GM12872 (cell line): ENCODE measurements at regions not wholly inside any gene's neighbourhood (a gene's known extent, or its start where the extent isn't known, plus 50 kb on each side); places are given as distances from the start of the nearest gene placed in this dataset.

ENCODE experiments used
- TF ChIP-seq, protein P1 (sequence below): IDR thresholded peaks from 3 replicates; pipeline ENCODE4 v1.5.1; 2011; ENCODE audit warnings: low read depth, mild to moderate bottlenecking, low read length, moderate library complexity; ENCODE audit not compliant: insufficient read depth

DNA sequence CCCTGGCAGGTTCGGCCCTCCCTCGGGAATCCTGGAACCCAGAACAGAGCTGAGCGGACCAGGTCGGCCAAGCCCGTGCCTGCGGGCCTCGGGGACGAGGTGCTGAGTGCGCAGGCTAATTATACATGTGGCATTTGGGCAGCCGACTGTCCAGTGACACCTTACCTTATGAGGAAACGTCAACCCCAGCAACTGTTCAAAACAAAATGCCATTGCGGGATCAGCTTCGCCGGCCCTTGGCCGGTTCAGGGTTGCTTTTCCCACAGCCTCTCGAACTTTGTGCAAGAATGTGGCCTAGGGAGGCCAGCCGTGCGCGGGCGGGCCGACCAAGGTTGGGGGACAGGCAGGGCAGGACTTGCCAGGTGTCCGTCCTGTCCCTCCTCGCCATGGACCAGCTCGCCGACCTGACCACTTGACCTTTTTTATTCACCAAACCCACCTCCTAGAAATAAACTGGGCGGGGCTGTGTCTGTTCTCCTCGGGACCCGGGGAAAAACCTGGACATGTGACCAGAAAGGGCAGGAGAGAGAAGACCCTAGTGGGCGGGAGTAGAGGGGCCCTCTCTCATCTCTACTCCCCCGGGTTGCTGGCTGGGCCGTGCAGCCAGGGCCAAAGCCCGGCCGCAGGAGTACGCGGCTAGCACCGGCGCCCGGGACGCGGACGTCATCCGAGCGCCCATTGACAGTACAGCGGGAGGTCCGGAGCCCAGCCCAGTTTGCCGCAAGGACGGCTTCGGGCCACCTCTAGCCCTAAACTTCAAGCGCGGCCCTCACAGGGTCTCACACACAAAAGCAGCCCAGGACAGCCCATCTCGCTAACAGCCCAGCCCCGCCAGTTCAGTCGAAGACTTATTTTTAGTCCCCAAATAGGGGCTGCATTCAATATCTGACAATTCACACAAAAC lies 134.3 kb upstream of the C11orf58 start:
- TF ChIP-seq, protein P1, sequence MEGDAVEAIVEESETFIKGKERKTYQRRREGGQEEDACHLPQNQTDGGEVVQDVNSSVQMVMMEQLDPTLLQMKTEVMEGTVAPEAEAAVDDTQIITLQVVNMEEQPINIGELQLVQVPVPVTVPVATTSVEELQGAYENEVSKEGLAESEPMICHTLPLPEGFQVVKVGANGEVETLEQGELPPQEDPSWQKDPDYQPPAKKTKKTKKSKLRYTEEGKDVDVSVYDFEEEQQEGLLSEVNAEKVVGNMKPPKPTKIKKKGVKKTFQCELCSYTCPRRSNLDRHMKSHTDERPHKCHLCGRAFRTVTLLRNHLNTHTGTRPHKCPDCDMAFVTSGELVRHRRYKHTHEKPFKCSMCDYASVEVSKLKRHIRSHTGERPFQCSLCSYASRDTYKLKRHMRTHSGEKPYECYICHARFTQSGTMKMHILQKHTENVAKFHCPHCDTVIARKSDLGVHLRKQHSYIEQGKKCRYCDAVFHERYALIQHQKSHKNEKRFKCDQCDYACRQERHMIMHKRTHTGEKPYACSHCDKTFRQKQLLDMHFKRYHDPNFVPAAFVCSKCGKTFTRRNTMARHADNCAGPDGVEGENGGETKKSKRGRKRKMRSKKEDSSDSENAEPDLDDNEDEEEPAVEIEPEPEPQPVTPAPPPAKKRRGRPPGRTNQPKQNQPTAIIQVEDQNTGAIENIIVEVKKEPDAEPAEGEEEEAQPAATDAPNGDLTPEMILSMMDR, result no peak

DNA sequence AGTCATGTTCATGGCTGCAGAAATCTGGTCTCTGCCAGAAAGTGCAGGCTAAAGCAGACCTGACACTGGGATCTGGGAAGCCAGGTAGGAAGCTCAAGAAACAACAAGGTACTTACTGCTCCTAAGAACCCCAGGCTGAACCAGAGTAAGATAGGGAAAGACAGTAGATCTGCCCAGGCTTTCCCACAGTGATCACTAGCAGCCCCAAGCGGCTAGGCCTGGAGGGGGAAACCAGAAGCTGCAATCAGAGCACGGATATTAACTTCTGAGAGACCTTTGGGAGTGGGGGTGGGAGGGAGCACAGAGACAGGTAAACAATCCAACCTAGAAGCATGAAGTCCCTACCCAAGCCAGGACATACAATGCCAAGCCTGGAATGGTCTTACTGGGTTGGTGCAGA lies 135.2 kb upstream of the C11orf58 start:
- TF ChIP-seq, protein P1, result no peak

DNA sequence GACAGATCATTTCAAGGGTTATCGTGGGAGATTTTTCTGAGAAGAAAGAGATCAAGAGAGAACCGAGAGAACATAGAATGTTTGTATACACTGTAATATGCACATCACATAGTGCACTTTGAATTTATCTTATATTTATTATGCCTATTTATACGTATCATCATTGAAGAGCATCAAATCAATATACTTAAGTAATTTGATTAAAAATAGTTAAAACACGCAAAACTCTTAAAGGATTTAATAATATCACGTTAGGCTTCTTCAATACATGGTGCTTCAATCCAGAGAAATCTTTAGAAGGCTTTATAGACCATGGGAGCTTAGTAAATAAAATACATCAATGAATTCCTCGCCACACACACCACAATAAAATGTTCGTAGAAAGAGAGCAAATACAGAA lies 139.5 kb upstream of the C11orf58 start:
- TF ChIP-seq, protein P1, result no peak

DNA sequence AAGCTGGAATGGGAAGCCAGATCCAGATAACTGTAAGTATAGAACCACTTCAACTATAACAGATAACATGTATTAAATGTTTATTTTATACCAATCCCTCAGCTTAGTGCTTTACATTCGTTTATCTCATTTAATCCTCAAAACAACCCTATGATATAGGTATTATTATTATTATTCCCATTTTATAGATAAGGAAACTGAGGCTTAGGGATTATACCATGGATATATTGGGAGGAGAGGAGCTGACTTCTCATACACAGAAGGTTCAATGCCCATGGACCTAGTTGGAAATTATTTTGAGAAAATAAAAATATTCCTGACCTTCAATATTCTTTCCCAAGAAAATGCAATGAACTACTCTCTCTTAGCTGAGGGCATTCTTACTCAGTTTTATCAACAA lies 140.4 kb upstream of the C11orf58 start:
- TF ChIP-seq, protein P1, result no peak

DNA sequence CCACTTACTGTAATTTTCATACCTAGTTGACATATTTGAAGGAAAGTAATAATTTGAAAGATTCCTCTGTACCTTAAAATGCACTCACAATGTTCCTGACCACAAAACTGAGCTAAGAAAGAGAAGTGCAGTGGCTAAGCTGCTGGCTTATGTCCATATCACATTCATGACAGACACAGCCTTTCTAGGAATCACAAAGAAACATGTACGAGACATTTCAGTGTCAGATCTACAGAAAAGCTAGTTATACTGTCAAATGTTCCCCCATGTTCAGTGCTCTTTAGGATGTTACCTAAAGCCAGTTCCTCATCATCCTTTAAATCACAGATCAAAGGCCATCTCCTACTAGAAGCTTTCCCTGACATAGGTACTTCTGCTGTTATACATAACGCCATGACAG lies 142.2 kb upstream of the C11orf58 start:
- TF ChIP-seq, protein P1, result no peak

DNA sequence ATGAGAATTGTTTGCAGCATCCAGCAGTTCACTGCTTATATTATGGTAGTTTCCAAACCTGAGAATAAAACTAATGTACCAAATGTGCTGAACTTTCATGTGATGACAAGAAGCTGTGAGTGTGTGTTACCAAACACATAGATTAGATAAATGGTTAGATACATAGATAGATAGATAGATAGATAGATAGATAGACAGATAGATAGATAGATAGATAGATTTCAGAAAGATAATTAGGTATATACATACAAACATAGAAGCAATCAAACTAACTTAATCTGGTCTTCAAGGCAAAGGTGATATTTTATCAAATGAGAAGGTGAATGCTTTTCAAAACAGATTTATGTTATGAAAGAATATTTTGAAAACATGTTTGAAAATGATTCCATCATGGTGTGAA lies 147.3 kb upstream of the C11orf58 start:
- TF ChIP-seq, protein P1, result no peak

DNA sequence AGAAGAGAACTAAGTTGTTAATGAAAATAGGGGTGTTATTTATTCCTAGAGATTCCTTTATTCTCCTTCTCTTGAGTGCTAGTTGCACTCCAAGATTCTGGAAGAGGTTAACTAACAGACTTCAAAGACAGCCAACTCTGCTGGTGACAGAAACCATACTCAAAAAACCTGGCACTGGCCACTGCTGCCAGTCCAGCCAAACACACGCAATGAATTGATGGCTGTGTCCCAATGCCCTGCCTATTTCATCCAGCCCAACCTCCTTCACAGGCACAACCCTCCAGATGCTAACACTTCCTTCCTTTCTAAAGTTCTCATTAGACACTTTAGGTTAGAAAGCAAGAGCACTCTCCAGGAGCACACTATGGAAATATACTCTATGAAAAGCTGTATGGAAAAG lies 150.8 kb upstream of the C11orf58 start:
- TF ChIP-seq, protein P1, result no peak
